ENCODE measurements at regions not wholly inside any gene's neighbourhood (a gene's known extent, or its start where the extent isn't known, plus 50 kb on each side); places are given as distances from the start of the nearest gene placed in this dataset.

DNA sequence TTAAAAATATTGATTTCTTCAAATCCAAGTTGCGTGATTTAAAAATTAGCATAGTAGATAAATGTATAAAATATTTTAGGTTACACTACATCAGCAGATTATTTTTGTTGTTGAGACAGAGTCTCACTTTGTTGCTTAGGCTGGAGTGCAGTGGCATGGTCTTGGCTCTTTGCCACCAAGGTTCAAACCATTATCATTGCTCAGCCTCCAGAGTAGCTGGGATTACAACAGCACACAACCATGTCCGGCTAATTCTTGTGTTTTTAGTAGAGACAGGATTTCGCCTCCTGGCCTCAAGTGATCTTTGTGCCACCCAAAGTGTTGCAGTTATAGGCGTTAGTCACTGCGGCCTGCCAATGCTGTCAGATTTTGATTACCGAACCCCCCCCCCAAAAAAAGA lies 1390.5 kb upstream of the TENM3 start:
- no peak overlapping the region for H3K4me3 ChIP-seq (replicated peaks; ENCODE audit: low read depth, low read length)
- TF ChIP-seq, protein P1, sequence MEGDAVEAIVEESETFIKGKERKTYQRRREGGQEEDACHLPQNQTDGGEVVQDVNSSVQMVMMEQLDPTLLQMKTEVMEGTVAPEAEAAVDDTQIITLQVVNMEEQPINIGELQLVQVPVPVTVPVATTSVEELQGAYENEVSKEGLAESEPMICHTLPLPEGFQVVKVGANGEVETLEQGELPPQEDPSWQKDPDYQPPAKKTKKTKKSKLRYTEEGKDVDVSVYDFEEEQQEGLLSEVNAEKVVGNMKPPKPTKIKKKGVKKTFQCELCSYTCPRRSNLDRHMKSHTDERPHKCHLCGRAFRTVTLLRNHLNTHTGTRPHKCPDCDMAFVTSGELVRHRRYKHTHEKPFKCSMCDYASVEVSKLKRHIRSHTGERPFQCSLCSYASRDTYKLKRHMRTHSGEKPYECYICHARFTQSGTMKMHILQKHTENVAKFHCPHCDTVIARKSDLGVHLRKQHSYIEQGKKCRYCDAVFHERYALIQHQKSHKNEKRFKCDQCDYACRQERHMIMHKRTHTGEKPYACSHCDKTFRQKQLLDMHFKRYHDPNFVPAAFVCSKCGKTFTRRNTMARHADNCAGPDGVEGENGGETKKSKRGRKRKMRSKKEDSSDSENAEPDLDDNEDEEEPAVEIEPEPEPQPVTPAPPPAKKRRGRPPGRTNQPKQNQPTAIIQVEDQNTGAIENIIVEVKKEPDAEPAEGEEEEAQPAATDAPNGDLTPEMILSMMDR (IDR thresholded peaks at IDR 0.05; ENCODE audit: low read length, missing control alignments), result no peak
- no peak for DNase-seq (ENCODE audit: low read depth)

DNA sequence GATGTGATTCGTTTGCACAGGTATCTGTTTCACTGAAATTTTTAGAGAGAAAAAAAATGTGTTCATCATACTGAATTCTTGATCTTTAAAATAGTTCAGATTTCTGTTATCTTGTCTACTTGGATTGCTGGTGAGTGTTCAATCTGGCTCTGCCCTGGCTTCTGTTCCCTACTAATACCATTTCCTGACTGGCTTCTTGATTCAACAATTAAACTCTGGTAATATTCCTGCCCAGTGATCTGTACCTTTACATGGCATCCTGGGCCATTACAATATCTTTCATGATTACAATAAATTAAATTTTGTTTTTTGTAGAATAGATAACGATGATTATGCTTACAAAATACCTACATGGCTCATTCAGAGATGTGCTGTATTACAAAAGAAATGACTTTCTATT lies 1388.0 kb upstream of the TENM3 start:
- TF ChIP-seq, protein P1 (IDR thresholded peaks at IDR 0.05; ENCODE audit: low read length, missing control alignments), result no peak
- H3K4me3 ChIP-seq (replicated peaks; ENCODE audit: low read depth, low read length), result no peak overlapping the region
- no peak for DNase-seq (ENCODE audit: low read depth)

DNA sequence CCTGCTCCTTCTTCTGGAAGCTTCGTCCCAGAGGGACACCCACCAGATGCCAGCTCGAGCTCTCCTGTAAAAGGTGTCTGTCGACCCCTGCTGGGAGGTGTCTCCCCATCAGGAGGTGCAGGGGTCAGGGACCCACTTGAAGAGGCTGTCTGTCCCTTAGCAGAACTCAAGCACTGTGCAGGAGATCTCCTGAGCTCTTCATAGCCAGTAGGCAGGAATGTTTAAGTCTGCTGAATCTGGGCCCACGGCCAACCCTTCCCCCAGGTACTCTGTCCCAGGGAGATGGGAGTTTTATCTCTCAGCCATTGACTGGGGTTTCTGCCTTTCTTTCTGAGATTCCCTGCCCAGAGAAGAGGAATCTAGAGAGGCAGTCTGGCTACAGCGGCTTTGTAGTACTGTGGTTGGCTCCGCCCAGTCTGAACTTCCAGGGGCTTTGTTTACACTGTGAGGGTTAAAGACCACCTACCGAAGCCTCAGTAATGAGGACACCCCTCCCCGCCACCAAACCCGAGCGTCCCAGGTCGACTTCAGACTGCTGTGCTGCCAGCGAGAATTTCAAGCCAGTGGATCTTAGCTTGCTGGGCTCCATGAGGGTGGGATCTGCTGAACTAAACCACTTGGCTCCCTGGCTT lies 1383.0 kb upstream of the TENM3 start:
- DNase-seq (ENCODE audit: low read depth), result no peak
- TF ChIP-seq, protein P1 (IDR thresholded peaks at IDR 0.05; ENCODE audit: low read length, missing control alignments), result no peak
- no peak overlapping the region for H3K4me3 ChIP-seq (replicated peaks; ENCODE audit: low read depth, low read length)

DNA sequence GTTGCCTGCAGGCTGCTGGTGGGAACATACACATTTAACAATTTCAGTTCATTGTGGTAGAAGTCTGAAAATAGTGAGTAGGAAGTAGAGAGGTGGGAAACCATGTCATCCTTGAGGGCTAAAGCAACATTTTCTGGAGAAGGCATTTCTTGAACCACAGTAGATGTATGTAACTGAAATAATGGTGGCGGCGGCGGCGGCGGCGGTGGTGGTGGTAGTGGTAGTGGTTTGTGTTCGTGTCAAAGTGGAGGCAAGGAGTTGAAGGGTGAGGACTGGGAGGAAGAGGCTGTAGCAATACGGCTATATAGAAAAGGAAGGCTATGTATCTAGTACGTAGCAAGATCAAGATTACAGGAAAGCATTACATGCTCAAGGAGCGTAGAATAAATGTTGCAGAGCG lies 1381.6 kb upstream of the TENM3 start:
- no peak for DNase-seq (ENCODE audit: low read depth)
- H3K4me3 ChIP-seq (replicated peaks; ENCODE audit: low read depth, low read length), result no peak overlapping the region
- TF ChIP-seq, protein P1 (IDR thresholded peaks at IDR 0.05; ENCODE audit: low read length, missing control alignments), result no peak

DNA sequence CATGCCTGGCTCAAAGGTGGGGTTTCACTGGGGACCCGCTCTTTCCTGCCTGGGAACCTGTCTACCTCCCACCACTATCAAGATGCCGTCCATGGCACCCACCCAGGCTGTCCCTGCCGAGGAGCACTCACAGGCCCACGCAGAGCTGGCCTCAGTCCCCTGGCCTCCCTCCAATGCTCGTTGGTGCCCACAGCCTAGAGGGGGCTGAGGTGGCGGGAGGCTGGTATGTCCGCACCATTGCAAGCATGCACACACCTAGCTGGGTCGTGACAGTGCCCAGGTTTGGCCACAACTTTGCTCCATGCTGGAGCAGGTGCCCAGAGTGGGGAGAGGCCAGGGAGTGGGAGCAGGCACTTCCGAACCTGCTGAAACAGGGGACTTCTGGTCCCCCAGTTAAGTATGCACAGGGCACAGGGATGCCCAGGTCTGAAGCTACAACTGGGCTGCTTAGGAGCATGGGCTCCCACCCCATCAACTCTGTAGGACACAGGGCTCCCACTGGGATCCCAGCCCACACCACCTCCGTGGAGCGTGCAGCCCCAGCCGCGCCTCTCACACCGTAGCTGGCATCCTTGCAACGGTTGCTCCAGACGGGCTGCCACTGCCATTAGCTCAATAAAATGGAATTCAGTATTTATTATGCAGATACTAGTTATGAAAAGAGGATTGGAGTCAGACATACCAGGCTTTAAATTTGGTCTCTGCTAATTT lies 1376.1 kb upstream of the TENM3 start:
- no peak for DNase-seq (ENCODE audit: low read depth)
- H3K4me3 ChIP-seq (replicated peaks; ENCODE audit: low read depth, low read length), result no peak overlapping the region
- TF ChIP-seq, protein P1 (IDR thresholded peaks at IDR 0.05; ENCODE audit: low read length, missing control alignments), result no peak

DNA sequence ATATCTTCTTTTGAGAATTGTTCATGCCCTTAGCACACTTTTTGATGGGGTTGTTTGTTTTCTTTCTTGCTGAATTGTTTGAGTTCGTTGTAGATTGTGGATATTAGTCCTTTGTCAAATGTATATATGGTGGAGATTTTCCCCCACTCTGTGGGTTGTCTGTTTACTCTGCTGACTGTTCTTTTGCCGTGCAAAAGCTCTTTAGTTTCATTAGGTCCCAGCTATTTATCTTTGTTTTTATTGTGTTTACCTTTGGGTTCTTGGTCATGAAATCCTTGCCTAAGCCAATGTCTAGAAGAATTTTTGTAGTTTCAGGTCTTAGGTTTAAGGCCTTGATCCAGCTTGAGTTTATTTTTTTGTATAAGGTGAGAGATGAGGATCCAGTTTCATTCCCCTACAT lies 1372.6 kb upstream of the TENM3 start:
- TF ChIP-seq, protein P1 (IDR thresholded peaks at IDR 0.05; ENCODE audit: low read length, missing control alignments), result no peak
- H3K4me3 ChIP-seq (replicated peaks; ENCODE audit: low read depth, low read length), result no peak overlapping the region
- DNase-seq (ENCODE audit: low read depth), result no peak

DNA sequence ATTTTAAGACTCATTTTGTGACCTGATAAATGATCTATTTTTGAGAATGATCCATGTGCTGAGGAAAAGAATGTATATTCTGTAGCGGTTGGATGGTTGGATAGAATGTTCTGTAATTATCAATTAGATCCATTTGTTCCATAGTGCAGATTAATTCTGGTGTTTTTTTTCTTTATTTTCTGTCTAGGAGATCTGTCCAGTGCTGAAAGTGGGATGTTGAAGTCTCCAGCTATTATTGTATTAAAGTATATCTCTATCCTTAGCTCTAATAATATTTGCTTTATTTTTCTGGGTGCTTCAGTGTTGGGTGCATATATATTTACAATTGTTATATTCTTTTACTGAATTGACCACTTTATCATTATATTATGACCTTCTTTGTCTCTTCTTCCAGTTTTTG lies 1344.9 kb upstream of the TENM3 start:
- TF ChIP-seq, protein P1 (IDR thresholded peaks at IDR 0.05; ENCODE audit: low read length, missing control alignments), result no peak

More for the DNA sequence above, 1344.9 kb upstream of the TENM3 start:
- no peak for DNase-seq (ENCODE audit: low read depth)
- no peak overlapping the region for H3K4me3 ChIP-seq (replicated peaks; ENCODE audit: low read depth, low read length)
